ENCODE measurements at regions not wholly inside any gene's neighbourhood (a gene's known extent, or its start where the extent isn't known, plus 50 kb on each side); places are given as distances from the start of the nearest gene placed in this dataset.
A peak's percentile ranks its signal among the peaks of the same experiment; 100 is the strongest.

GRCh38 chr20:50363027-50363426 is 147.2 kb upstream of the PTPN1 start:
- no peak overlapping the region for H3K4ac ChIP-seq (ENCODE audit: low read depth in 1 of 2, low read length in 2 of 2)
- H3K9ac ChIP-seq (ENCODE audit: low read length) = no peak overlapping the region
- no peaks in the 10 kb centered on the region for H3K36me3 ChIP-seq (ENCODE audit: control insufficient read depth in 1 of 2, insufficient read depth in 2 of 2, low read depth in 1 of 2, low read length in 2 of 2)
- no peak overlapping the region for H3K4me3 ChIP-seq (ENCODE audit: insufficient read depth in 1 of 2, low read depth in 1 of 2, low read length in 2 of 2)
- no peaks in the 10 kb centered on the region for H3K79me1 ChIP-seq (replicated peaks; ENCODE audit: low read length, poor library complexity, severe bottlenecking)
- no peak overlapping the region for H2BK15ac ChIP-seq (ENCODE audit: low read depth, poor library complexity, severe bottlenecking)
- no peak overlapping the region for H2BK12ac ChIP-seq (ENCODE audit: low read length in 2 of 2)
- no peak overlapping the region for H2BK5ac ChIP-seq (ENCODE audit: low read depth, low read length, poor library complexity, severe bottlenecking)
- H3K14ac ChIP-seq (ENCODE audit: low read length in 2 of 2) = no peak overlapping the region
- no peak overlapping the region for H4K91ac ChIP-seq (ENCODE audit: low read length)
- no peak overlapping the region for H3K27ac ChIP-seq (ENCODE audit: low read length, poor library complexity, severe bottlenecking)
- H3K9me3 ChIP-seq (ENCODE audit: control insufficient read depth, low read length) = no peaks in the 10 kb centered on the region
- H4K8ac ChIP-seq (ENCODE audit: low read length) = no peak overlapping the region
- H3K18ac ChIP-seq (ENCODE audit: low read depth in 1 of 2, low read length in 2 of 2) = no peak overlapping the region
- no peak overlapping the region for H2AK5ac ChIP-seq (ENCODE audit: low read length, severe bottlenecking)
- no peak overlapping the region for H2BK120ac ChIP-seq (ENCODE audit: low read depth, low read length)
- 50% methylated on average over 4 of the region's 5 CpGs for WGBS
- H3K27me3 ChIP-seq (ENCODE audit: control insufficient read depth in 1 of 2, insufficient read depth in 1 of 2, low read length in 2 of 2) = peaks cover 0 to 3% of the 10 kb centered on the region in 2 experiments
- DNase-seq = no peak
- no peak overlapping the region for H3K23ac ChIP-seq (ENCODE audit: low read length in 2 of 2)
- no peak overlapping the region for H2AFZ ChIP-seq (ENCODE audit: low read depth, low read length)
- no peak overlapping the region for H3K4me2 ChIP-seq (ENCODE audit: low read length, poor library complexity, severe bottlenecking)
- peaks cover 2% of the 10 kb centered on the region for H3K4me1 ChIP-seq (ENCODE audit: control insufficient read depth, insufficient read depth, low read depth, low read length)

DNA sequence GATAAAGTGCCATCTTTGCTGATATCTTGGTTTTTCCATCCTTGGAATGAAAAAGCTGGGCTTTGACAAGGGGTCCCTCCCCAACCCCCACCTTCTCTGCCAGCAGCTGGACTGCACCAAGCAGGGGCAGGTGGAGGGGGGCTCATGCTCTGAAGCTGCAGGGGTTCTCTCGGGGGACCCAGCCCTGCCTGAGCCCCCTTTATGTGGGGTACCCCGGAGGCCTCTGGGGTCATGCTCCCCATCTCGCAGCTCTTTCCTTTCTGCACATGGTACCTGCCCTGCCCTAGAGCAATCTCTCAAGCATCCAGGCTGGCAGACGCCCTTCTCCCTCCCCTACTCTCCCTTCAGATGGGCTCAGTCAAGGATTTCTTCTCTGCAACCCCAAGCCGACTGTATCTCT is 146.7 kb upstream of the PTPN1 start:
- Histone ChIP-seq H3K4me2 (ENCODE audit: low read length, poor library complexity, severe bottlenecking) (no peak overlapping the region), H3K18ac (ENCODE audit: low read depth in 1 of 2, low read length in 2 of 2) (peak overlapping the region in 1 of 2 experiments; percentile 1), H2BK5ac (ENCODE audit: low read depth, low read length, poor library complexity, severe bottlenecking) (no peak overlapping the region), H2BK120ac (ENCODE audit: low read depth, low read length) (no peak overlapping the region), H2BK12ac (ENCODE audit: low read length in 2 of 2) (peak overlapping the region; percentile 27 to 51), H3K9me3 (ENCODE audit: control insufficient read depth, low read length) (no peaks in the 10 kb centered on the region), H3K79me1 (replicated peaks; ENCODE audit: low read length, poor library complexity, severe bottlenecking) (no peaks in the 10 kb centered on the region), H3K14ac (ENCODE audit: low read length in 2 of 2) (no peak overlapping the region), H3K9ac (ENCODE audit: low read length) (no peak overlapping the region), H3K27me3 (ENCODE audit: control insufficient read depth in 1 of 2, insufficient read depth in 1 of 2, low read length in 2 of 2) (peaks cover 0 to 3% of the 10 kb centered on the region in 2 experiments), H2BK15ac (ENCODE audit: low read depth, poor library complexity, severe bottlenecking) (no peak overlapping the region), H4K8ac (ENCODE audit: low read length) (no peak overlapping the region), H3K4me3 (ENCODE audit: insufficient read depth in 1 of 2, low read depth in 1 of 2, low read length in 2 of 2) (no peak overlapping the region), H3K36me3 (ENCODE audit: control insufficient read depth in 1 of 2, insufficient read depth in 2 of 2, low read depth in 1 of 2, low read length in 2 of 2) (no peaks in the 10 kb centered on the region), H3K23ac (ENCODE audit: low read length in 2 of 2) (no peak overlapping the region), H3K27ac (ENCODE audit: low read length, poor library complexity, severe bottlenecking) (no peak overlapping the region), H2AK5ac (ENCODE audit: low read length, severe bottlenecking) (no peak overlapping the region), H3K4ac (ENCODE audit: low read depth in 1 of 2, low read length in 2 of 2) (no peak overlapping the region), H4K91ac (ENCODE audit: low read length) (peak overlapping the region; percentile 2), H2AFZ (ENCODE audit: low read depth, low read length) (no peak overlapping the region), H3K4me1 (ENCODE audit: control insufficient read depth, insufficient read depth, low read depth, low read length) (peaks cover 2% of the 10 kb centered on the region)
- WGBS = over 99% methylated on average over 5 of the region's 5 CpGs
- no peak for DNase-seq

DNA sequence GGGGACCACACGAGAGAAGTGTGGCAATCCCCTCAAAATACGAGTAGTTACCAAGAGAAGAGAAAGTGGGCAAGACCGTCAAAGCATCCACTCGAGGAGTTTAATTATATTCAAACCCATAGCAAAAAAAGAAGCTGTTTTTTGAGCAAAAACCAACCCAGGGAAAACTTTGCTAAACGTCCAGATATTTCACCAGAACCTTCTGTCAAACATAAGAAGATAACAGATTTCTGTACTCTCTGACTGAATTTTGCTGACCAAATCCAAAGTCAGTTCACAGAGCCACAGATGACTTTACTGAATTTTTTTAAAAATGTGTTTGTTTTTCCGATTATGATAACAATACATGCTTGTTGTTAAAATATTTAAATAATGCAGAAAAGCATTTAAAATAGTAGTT is 145.6 kb upstream of the PTPN1 start:
- Histone ChIP-seq H3K9me3 (ENCODE audit: control insufficient read depth, low read length) (no peaks in the 10 kb centered on the region), H3K14ac (ENCODE audit: low read length in 2 of 2) (no peak overlapping the region), H2BK5ac (ENCODE audit: low read depth, low read length, poor library complexity, severe bottlenecking) (no peak overlapping the region), H2AFZ (ENCODE audit: low read depth, low read length) (no peak overlapping the region), H3K36me3 (ENCODE audit: control insufficient read depth in 1 of 2, insufficient read depth in 2 of 2, low read depth in 1 of 2, low read length in 2 of 2) (no peaks in the 10 kb centered on the region), H3K27ac (ENCODE audit: low read length, poor library complexity, severe bottlenecking) (no peak overlapping the region), H2BK15ac (ENCODE audit: low read depth, poor library complexity, severe bottlenecking) (no peak overlapping the region), H3K4me2 (ENCODE audit: low read length, poor library complexity, severe bottlenecking) (no peak overlapping the region), H3K79me1 (replicated peaks; ENCODE audit: low read length, poor library complexity, severe bottlenecking) (no peaks in the 10 kb centered on the region), H3K27me3 (ENCODE audit: control insufficient read depth in 1 of 2, insufficient read depth in 1 of 2, low read length in 2 of 2) (peaks cover 0 to 3% of the 10 kb centered on the region in 2 experiments), H2BK12ac (ENCODE audit: low read length in 2 of 2) (peak overlapping the region in 1 of 2 experiments; percentile 21), H3K4me1 (ENCODE audit: control insufficient read depth, insufficient read depth, low read depth, low read length) (no peaks in the 10 kb centered on the region), H3K18ac (ENCODE audit: low read depth in 1 of 2, low read length in 2 of 2) (peak overlapping the region in 1 of 2 experiments; percentile 19), H4K8ac (ENCODE audit: low read length) (no peak overlapping the region), H3K4ac (ENCODE audit: low read depth in 1 of 2, low read length in 2 of 2) (no peak overlapping the region), H3K9ac (ENCODE audit: low read length) (no peak overlapping the region), H3K23ac (ENCODE audit: low read length in 2 of 2) (no peak overlapping the region), H2AK5ac (ENCODE audit: low read length, severe bottlenecking) (no peak overlapping the region), H4K91ac (ENCODE audit: low read length) (no peak overlapping the region), H2BK120ac (ENCODE audit: low read depth, low read length) (no peak overlapping the region), H3K4me3 (ENCODE audit: insufficient read depth in 1 of 2, low read depth in 1 of 2, low read length in 2 of 2) (no peak overlapping the region)
- 71% methylated on average over 4 of the region's 6 CpGs for WGBS
- no peak for DNase-seq

GRCh38 chr20:50366270-50367103 is 143.7 kb upstream of the PTPN1 start:
- Histone ChIP-seq H2BK5ac (ENCODE audit: low read depth, low read length, poor library complexity, severe bottlenecking) (no peak overlapping the region), H2AK5ac (ENCODE audit: low read length, severe bottlenecking) (no peak overlapping the region), H2AFZ (ENCODE audit: low read depth, low read length) (no peak overlapping the region), H3K4me3 (ENCODE audit: insufficient read depth in 1 of 2, low read depth in 1 of 2, low read length in 2 of 2) (no peak overlapping the region), H2BK120ac (ENCODE audit: low read depth, low read length) (peak overlapping the region; percentile 30), H3K4me2 (ENCODE audit: low read length, poor library complexity, severe bottlenecking) (no peak overlapping the region), H3K27me3 (ENCODE audit: control insufficient read depth in 1 of 2, insufficient read depth in 1 of 2, low read length in 2 of 2) (peaks cover 0 to 3% of the 10 kb centered on the region in 2 experiments), H3K36me3 (ENCODE audit: control insufficient read depth in 1 of 2, insufficient read depth in 2 of 2, low read depth in 1 of 2, low read length in 2 of 2) (no peaks in the 10 kb centered on the region), H3K79me1 (replicated peaks; ENCODE audit: low read length, poor library complexity, severe bottlenecking) (no peaks in the 10 kb centered on the region), H3K18ac (ENCODE audit: low read depth in 1 of 2, low read length in 2 of 2) (peak overlapping the region in 1 of 2 experiments; percentile 17), H3K4me1 (ENCODE audit: control insufficient read depth, insufficient read depth, low read depth, low read length) (no peaks in the 10 kb centered on the region), H4K91ac (ENCODE audit: low read length) (no peak overlapping the region), H3K9me3 (ENCODE audit: control insufficient read depth, low read length) (no peaks in the 10 kb centered on the region), H2BK15ac (ENCODE audit: low read depth, poor library complexity, severe bottlenecking) (peak overlapping the region; percentile 49), H3K9ac (ENCODE audit: low read length) (no peak overlapping the region), H4K8ac (ENCODE audit: low read length) (no peak overlapping the region), H3K23ac (ENCODE audit: low read length in 2 of 2) (no peak overlapping the region), H3K4ac (ENCODE audit: low read depth in 1 of 2, low read length in 2 of 2) (no peak overlapping the region), H3K14ac (ENCODE audit: low read length in 2 of 2) (no peak overlapping the region), H2BK12ac (ENCODE audit: low read length in 2 of 2) (peak overlapping the region in 1 of 2 experiments; percentile 22), H3K27ac (ENCODE audit: low read length, poor library complexity, severe bottlenecking) (no peak overlapping the region)
- WGBS = 42% methylated on average over 5 of the region's 7 CpGs
- DNase-seq = peak; percentile 92

Data from mesenchymal stem cell (in vitro differentiated cells and primary cell).